Hematopoietic multipotent progenitor cell treated with erythropoietin and hydrocortisone succinate and interleukin-3 and kit ligand, for 6 days (in vitro differentiated cells): ENCODE measurements at regions not wholly inside any gene's neighbourhood (a gene's known extent, or its start where the extent isn't known, plus 50 kb on each side); places are given as distances from the start of the nearest gene placed in this dataset.

ENCODE experiments used
- DNase-seq: peaks from one replicate; pipeline ENCODE4 v3.0.0-alpha.2; 2015

GRCh38 chr13:111912453-111912866 is 154.5 kb upstream of the SOX1 start:
- DNase-seq: no peak

DNA sequence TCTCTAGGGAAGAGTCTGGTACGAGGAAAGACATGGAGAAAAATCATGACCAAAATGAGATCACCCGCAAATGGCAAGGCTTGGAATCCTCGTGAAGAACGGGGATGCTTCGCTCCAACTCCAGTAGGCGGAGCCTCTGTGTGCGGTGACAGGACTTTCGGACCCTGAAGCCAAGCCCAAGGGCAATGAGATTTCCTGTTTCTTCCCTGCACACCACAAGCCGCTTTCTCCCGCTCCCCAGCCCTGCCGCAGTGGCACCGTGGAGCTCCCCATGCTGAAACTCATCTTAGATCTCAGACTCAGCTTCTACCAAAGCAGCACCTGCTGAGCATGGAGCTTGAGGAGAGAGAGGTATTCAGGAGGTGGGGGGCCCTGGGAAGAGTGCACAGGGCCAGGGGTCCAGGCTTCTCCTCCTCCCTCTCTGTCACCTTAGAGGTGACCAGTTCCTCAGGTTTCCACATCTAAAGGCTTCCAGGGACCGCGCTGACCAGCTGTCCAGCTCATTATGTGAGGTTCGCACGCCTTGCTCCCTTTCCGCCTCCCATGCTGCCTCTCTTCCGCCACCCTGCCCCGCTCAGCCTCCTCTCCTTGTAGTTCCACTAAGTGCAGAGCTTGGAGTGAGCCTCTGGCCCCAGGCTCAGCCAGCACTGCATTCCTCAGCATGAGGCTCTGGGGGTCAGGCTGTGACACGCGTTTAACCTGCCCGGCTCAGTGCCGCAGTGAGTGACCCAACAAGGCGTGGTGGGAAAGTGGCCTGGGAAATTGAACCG is 153.8 kb upstream of the SOX1 start:
- DNase-seq: no peak

DNA sequence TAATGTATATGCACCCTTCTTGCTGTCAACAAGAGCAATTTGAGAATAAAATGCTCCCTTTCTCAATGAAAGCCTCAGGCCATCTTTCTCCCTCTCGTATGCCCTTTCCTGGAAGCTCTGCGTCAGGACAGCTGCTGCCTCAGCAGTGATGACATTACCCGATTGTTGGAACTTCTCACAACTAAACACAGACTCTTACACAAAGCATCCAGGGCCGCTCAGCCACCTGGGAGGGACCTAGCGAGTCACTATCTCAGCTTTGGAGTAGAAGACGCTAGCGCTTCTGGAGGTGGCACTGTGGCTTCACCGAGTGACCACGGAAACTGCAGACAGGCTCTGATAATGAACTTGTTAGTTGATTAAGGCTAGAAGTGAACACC is 153.2 kb upstream of the SOX1 start:
- no peak for DNase-seq

GRCh38 chr13:111914241-111915103 is 152.5 kb upstream of the SOX1 start:
- DNase-seq: no peak

DNA sequence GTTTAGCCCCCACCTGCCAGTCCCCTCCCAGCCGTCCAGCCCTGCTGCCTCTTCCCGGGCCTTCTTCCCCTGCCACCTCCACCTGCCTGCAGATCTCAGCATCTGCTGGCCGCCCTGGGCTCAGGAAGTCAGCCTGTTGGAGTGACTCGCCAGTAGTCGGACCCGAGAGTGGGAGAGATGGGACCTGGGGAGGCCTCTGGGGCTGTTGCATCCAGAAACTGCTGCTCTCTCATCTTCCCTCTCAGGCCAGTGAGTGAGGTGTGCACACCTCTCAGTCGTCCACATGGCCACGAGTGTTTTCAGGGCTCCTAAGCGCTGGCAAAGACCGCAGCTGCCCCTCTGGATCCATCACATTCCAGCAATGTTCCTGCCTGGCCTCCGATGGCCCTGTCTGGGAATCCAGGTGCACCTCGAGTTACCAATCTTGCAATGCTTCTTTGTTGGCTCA is 151.8 kb upstream of the SOX1 start:
- DNase-seq: no peak

GRCh38 chr13:111916201-111916600 is 150.7 kb upstream of the SOX1 start:
- no peak for DNase-seq

DNA sequence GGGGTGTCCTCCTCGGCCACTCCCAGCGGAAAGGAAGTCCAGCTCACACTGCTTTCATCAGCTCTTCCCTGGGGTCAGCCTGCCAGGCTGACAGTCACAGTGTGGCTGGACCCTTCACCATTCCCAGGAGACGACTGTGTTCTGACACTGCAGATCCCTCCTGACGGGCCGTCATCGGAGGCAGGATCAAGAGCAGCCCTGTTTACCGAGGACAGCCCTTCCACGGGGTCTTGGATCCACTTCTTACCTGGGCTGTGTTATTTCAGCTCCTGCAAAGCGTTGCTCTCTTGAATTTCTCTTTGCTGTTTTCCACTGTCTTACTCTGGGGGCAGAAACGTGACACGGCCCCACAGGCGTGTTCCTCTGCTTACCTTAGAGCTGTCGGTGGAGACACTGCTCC is 149.9 kb upstream of the SOX1 start:
- DNase-seq: no peak

- DNase-seq: no peak
Observed at GRCh38 chr13:111917901-111918300, 149.0 kb upstream of the SOX1 start.

GRCh38 chr13:111919286-111919685 is 147.7 kb upstream of the SOX1 start:
- no peak for DNase-seq

GRCh38 chr13:111919849-111920248 is 147.1 kb upstream of the SOX1 start:
- no peak for DNase-seq

DNA sequence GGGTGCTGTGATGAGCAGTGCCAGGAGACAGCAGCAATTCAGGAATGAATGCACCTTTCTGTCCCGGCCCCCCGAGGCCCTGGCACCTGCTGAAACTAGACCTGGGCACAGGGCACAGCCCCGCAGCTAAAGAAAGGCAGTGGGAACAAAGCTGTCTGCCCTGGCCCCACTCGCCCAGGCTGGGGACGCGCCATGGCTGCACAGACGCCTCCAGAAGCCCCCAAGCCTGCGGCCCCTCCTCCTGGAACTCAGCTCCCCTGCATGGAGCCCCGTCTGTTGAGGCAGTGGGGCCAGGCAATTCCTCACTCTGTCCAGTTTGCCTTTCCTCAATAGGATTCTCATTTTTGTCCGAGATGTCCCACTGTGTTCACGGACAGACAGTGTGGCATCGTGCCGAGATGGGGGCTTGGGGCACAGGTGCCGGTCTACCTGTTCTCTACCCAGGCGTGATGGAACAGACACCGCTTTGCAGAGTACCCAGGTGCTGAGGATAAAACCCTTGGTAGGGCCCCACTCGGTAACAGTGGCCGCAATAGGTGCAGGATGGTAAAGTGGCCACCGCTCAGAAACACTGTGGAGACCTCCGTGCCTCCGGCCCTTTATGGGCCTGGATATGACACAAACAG is 146.5 kb upstream of the SOX1 start:
- no peak for DNase-seq

GRCh38 chr13:111920932-111921705 is 145.8 kb upstream of the SOX1 start:
- no peak for DNase-seq

GRCh38 chr13:111922086-111922485 is 144.9 kb upstream of the SOX1 start:
- no peak for DNase-seq

DNA sequence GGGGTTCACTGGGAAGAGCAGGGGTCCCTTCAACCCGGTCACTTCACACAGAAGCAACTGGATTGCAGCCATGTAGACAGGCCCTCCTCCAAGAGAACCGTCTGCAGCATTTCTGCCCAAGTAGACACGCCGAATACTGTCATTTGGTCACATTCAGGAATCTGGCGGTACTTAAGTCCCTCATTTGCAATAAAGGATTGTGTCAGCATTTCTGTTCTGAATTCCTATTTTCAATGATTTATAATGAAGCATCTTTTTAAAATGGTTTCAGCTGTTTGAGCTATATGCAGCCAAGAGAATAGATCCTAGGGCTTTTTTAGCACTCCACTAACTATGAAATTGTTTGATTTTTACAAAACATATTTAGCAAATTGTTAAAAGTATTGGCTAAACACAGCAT is 143.5 kb upstream of the SOX1 start:
- DNase-seq: no peak

DNA sequence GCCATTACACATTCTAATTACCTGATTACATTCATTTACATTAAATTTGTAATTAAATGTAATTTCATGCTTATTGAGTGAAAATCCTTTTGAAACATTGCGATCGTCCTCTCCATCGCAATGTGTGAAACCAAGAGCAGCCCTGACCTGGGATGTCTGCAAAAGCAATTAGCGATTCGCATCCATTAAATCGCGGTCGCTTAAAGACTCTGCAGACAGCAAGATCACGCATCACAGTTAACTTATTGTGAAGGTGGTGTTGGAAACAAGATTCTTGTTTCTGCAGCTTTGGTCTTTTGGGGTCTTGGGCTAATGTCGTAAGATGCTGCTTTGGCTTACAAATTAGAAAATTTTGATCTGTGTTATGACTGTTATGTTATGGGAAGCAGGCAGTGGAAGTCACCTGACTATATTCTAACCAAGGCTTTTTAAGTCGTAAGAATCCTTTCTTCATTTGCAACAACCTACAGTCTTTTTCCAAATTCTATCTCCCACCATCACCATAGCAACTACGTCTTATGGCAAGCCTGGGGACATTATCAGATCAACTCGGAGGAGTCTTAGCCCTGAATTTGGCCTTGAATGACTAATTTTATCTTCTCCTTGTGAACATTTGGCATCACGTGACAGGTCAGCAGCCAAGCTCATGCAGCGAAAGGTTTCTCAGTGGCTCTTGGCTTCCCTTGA is 142.8 kb upstream of the SOX1 start:
- no peak for DNase-seq

DNA sequence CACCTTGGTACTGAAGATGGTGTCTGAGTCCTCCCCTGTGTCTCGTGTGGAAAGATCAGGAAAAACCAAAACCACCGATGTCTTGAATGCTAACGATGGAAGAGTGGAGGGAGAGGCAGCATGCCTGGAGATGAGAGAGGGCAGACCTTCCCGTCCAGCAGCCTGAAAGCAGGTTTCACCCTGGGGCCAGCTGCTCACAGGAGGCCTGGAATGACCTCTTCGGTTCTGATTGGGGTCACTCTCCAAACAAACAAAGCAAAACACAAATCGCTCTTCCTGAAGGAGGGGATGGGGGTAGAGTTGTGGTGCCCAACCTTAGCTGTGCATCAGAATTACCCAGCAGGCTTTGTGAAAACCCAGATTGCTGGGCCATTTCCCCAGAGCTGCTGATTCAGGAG is 142.3 kb upstream of the SOX1 start:
- no peak for DNase-seq

- DNase-seq: no peak
Observed at GRCh38 chr13:111925146-111925875, 141.6 kb upstream of the SOX1 start.

DNA sequence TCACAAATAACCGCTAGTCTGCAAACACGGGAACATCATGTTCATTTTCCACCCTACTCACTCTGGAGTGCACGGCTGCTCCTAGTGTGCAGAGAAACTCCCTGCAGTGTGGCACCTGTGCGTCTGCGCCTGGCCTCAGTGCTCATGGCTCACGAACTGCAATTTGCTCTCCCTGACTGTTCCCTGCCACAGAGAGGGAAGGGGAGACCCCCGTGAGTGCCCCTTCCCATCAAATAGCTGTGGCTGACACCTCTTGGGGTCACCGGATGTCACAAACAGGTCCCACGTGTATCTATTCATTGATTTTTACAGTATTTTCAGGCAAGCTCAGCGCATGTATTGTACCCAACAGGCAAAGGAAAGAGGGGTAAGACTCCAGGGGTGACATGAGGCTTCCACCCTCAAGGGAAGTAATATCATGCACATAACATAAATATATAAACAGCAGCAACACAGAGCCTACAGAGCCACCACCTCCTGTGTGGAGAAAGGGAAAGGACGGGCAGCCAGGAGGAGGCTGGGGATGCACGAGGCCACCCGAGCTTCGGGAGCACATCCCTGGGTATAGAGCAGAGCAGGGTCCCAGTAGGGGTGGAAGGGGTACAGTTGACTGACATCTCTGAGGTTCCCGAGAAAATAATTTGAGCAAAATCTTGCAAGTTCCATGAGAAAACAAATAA is 140.3 kb upstream of the SOX1 start:
- DNase-seq: no peak

- DNase-seq: no peak
Observed at GRCh38 chr13:111927181-111927540, 139.8 kb upstream of the SOX1 start.

DNA sequence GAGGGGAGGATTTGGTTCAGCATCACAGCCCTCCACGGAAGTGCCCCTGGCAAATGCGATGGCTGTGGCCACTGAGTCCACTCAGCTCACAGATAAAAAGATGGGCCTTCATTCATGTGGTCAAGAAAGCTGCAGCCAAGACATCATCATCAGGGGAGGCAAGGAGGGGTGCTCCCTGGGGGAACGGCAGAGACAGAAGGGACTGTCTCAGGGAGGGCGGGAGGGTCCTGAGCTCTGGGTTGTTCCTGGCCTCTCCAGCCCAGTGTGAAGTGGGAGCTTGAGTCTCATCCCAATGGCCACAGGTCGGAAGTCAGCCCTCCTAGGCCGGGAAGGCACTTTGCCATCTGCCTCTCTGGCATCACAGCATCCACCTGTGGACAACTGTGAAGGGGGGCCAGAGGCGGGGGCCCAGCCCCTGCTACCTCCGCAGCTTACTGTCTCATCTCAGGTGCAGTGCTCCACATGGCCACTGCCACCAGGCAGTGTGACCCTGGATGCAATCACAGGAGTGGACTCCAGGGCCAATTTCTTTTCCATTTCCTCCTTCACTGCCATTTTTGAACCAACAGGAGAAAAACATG is 137.8 kb upstream of the SOX1 start:
- DNase-seq: no peak
